NB4 (cell line): ENCODE measurements at regions not wholly inside any gene's neighbourhood (a gene's known extent, or its start where the extent isn't known, plus 50 kb on each side); places are given as distances from the start of the nearest gene placed in this dataset.

Source experiments
- DNase-seq: peaks from one replicate; pipeline ENCODE4 v3.0.0; 2010; ENCODE audit warnings: low read depth
- H3K4me3 ChIP-seq: one replicate; pipeline ENCODE4 v1.5.1; 2011; ENCODE audit warnings: mild to moderate bottlenecking, low read depth, low read length, moderate library complexity
- CTCF ChIP-seq: IDR thresholded peaks from one replicate; pipeline ENCODE4 v1.5.1; 2012; ENCODE audit warnings: low read depth, low read length
- MAX ChIP-seq: IDR thresholded peaks from 2 replicates; pipeline ENCODE4 v1.6.1; 2011; ENCODE audit warnings: low read depth, low read length
- MYC ChIP-seq: IDR thresholded peaks from 2 replicates; pipeline ENCODE4 v1.6.1; 2011; ENCODE audit warnings: low read depth, low read length
- POLR2A ChIP-seq: IDR thresholded peaks from 2 replicates; pipeline ENCODE4 v1.6.1; 2011; ENCODE audit warnings: mild to moderate bottlenecking; ENCODE audit not compliant: insufficient read length; ENCODE audit errors: extremely low read depth

DNA sequence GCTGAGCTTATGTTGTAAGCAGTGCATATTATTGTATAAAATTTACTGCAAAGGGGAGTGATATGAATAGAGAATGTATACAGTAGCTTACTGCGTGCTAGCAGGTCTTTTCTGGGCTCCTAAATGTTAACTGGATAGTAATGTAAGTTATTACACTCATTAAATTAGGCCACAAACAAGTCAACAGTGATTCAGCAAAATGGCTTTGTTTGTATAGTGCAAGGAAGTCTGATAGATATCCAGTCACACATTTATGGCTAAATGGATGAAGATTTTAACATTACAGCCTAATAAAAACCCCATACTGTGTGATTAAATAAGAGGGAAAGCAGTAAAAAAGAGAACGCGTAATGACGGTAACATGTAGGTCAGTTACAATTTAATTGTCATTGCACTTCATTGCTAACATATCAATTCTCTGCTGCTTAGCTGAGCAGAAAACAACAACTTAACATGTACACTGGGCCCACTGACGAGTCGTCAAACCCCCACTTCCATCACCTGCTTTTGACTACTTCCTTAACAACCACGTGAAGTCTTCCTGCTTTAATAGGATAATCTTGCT, 665.0 kb upstream of the FANCL start:
- TF ChIP-seq POLR2A = no peak
- no peak for TF ChIP-seq CTCF
- TF ChIP-seq MYC = no peak
- TF ChIP-seq MAX = no peak
- DNase-seq = no peak
- no peak overlapping the region for H3K4me3 ChIP-seq

- H3K4me3 ChIP-seq = no peak overlapping the region
- DNase-seq = no peak
- TF ChIP-seq MAX (no peak), CTCF (no peak), POLR2A (no peak), MYC (no peak)
Measured at GRCh38 chr2:58904095-58904494, 663.0 kb upstream of the FANCL start.

DNA sequence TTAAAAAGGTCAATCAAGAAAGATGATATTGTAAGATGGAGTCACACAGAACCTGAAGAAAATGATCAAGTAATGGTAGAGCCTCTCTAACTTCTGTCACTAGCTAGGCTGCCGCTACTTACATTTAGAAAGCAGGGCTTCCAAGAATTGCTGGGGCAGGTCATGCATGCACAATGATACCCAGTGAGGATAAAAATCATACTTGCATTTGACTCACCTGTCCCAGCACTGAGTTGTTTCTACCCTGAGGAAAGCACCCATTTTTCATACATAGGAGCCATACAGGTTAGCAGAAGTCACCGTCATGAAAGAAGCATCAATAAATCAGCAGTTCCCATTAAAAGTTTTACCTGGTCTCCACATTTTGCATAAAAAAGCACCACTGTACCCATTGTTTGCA, 662.3 kb upstream of the FANCL start:
- DNase-seq = no peak
- TF ChIP-seq POLR2A = no peak
- TF ChIP-seq MYC = no peak
- no peak for TF ChIP-seq CTCF
- TF ChIP-seq MAX = no peak
- no peak overlapping the region for H3K4me3 ChIP-seq

DNA sequence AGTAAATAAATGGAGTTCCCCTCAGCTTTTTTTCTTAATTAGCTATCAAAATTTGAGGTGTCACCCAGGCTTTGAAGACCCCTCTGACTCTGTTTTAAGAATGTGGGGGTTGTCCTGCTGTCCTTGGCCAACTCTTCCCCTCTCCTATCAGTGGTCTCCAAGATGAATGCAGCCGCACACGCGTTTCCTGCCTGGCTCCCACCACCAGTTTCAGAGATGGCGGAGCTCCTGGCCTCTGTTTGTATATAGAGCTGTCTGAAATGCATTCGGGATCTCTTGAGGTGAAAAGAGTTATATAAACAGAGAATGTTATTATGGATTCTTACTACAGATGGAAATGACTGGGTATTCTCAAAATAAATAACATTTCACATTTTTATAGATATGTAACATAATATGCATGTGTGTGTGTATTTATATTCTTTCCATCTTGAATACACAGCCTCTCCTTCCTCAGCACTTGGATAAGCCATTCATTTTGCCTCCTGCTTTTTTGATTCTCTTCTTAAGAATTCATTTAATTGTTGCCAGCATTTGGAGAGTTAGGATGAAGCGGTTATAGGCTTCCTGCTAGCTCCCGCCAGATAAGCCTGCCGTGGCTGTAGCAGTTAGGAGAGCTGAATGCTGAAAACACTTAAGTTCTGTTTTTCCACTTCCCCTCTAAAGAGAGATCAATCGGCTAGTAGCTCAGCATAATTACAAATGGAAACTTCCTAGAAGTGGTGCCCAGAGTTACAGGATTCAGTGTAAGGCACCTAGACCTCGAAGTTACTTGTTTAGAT, 659.3 kb upstream of the FANCL start:
- DNase-seq = no peak
- H3K4me3 ChIP-seq = no peak overlapping the region
- TF ChIP-seq MYC = no peak
- no peak for TF ChIP-seq POLR2A
- TF ChIP-seq CTCF = no peak
- no peak for TF ChIP-seq MAX

DNA sequence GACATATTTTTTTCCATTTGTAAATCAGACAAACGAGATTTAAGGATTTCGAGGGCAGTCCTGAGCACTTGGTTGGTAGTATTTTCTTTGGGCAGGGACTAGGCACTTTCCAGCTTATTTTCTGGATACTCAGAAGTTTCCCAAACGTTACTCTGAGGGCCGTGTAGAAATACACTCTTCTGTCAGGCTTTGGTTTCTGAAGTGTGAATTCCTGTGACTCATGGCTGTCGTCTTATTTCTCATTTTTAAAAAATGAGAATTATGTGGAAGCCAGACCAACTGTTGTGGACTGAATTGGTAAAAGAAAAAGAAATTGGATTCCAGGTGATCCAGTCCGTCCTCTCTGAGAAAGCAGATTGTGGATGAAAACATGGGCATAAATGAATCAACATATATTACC, 658.6 kb upstream of the FANCL start:
- DNase-seq = no peak
- TF ChIP-seq POLR2A = no peak
- no peak for TF ChIP-seq CTCF
- TF ChIP-seq MYC = no peak
- TF ChIP-seq MAX = no peak
- H3K4me3 ChIP-seq = no peak overlapping the region
